NB4 (cell line): ENCODE measurements at regions not wholly inside any gene's neighbourhood (a gene's known extent, or its start where the extent isn't known, plus 50 kb on each side); places are given as distances from the start of the nearest gene placed in this dataset.

Experiments used
- MYC ChIP-seq: IDR thresholded peaks from 2 replicates; pipeline ENCODE4 v1.6.1; 2011; ENCODE audit warnings: low read depth, low read length
- POLR2A ChIP-seq: IDR thresholded peaks from 2 replicates; pipeline ENCODE4 v1.6.1; 2011; ENCODE audit warnings: mild to moderate bottlenecking; ENCODE audit not compliant: insufficient read length; ENCODE audit errors: extremely low read depth
- TF ChIP-seq, protein P1 (sequence below): IDR thresholded peaks from one replicate; pipeline ENCODE4 v1.5.1; 2012; ENCODE audit warnings: low read depth, low read length

DNA sequence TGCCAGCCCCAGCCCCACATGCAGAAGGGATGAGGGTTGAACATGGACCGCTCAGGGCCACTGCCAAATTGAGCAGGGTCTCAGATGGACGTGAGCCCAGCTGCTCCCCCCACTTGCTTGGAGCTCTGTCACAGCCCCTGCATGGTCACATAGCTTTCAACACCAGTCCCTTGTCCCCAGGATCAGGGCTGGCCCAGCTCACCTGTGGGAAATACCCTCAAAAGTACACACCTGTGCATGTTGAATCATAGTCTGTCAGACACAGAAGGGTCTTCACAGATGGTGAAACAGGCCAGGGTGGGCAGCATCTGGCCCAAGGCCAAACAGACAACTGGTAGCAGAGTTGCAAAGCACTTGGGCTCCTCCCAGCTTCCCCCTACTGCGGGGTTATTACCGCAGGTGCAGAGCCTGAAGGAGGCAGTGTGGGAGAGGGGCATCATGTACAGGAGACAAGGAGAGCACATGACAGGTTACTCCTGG is 77.6 kb upstream of the UNC5B start:
- TF ChIP-seq, protein P1, sequence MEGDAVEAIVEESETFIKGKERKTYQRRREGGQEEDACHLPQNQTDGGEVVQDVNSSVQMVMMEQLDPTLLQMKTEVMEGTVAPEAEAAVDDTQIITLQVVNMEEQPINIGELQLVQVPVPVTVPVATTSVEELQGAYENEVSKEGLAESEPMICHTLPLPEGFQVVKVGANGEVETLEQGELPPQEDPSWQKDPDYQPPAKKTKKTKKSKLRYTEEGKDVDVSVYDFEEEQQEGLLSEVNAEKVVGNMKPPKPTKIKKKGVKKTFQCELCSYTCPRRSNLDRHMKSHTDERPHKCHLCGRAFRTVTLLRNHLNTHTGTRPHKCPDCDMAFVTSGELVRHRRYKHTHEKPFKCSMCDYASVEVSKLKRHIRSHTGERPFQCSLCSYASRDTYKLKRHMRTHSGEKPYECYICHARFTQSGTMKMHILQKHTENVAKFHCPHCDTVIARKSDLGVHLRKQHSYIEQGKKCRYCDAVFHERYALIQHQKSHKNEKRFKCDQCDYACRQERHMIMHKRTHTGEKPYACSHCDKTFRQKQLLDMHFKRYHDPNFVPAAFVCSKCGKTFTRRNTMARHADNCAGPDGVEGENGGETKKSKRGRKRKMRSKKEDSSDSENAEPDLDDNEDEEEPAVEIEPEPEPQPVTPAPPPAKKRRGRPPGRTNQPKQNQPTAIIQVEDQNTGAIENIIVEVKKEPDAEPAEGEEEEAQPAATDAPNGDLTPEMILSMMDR, result no peak
- no peak for TF ChIP-seq MYC
- no peak for TF ChIP-seq POLR2A
